Uterus (tissue), 2 donors: ENCODE measurements at regions not wholly inside any gene's neighbourhood (a gene's known extent, or its start where the extent isn't known, plus 50 kb on each side); places are given as distances from the start of the nearest gene placed in this dataset.

ENCODE experiments used
- CTCF ChIP-seq, 4 experiments: fragments of 200-600 bp in 2 of 4; fragments of 450-650 bp in 2 of 4; sonication (generic) in 2 of 4; IDR thresholded peaks; one replicate each; pipeline ENCODE4 v1.5.1; 2016 to 2019; ENCODE audit warnings: antibody characterized with exemption in 4 of 4, mild to moderate bottlenecking in 2 of 4, moderate library complexity in 1 of 4
- POLR2A ChIP-seq, 2 donors: fragments of 450-650 bp; IDR thresholded peaks; one replicate each; pipeline ENCODE4 v1.6.1; 2016; ENCODE audit warnings: antibody characterized with exemption in 2 of 2, mild to moderate bottlenecking in 1 of 2, moderate library complexity in 1 of 2

DNA sequence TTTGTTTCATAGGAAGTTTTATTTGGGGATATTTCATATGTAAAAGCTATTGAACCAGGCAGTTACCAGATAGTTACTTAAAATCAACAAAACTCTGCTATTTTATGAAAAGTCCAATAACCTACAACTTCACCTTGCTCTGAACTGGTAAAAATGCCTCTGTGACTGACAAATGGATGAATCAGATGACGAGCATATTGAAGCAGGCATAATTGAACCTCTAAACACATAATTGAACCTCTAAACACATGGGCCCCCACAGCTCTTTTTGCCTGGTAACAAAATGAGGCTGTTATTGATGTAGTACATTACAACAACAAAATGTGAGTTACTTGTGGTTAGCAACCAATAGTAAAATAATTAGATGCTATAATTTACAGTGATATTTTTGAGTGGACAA lies 99.7 kb downstream of the MBL2 start:
- TF ChIP-seq CTCF (IDR thresholded peaks at IDR 0.05) (no peak), POLR2A (IDR thresholded peaks at IDR 0.05) (no peak)
